ENCODE measurements at regions not wholly inside any gene's neighbourhood (a gene's known extent, or its start where the extent isn't known, plus 50 kb on each side); places are given as distances from the start of the nearest gene placed in this dataset.
A peak's percentile ranks its signal among the peaks of the same experiment; 100 is the strongest.

DNA sequence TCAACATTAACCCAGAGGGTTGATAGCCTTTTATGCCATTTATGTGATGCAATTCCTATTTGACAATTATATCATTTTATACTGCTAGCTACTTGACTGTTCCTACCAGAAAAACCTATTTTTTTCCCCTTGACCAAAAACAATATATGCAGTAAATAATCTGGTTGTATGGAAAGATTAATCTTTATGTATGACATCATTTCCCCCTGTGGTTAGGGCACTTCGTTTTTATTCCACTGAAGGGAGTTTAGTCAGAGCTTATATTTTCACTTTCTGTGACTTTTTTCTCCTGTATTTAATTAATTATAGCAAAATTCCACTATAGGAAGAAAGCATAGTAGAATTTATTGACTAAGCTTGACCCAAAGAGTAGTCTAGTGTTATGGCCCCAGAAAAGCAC is 107.6 kb downstream of the HAUS1 start:
- Mint-ChIP-seq H3K9me3 (ENCODE audit: low read depth) (no peaks in the 10 kb centered on the region), H3K4me1 (ENCODE audit: low read depth) (no peaks in the 10 kb centered on the region), H3K27ac (no peak overlapping the region), H3K27me3 (no peaks in the 10 kb centered on the region), H3K36me3 (ENCODE audit: insufficient read depth) (peaks cover 4% of the 10 kb centered on the region), H3K4me3 (ENCODE audit: low read depth) (no peak overlapping the region)
- no peak for DNase-seq (ENCODE audit: low spot score, unreplicated experiment)
- TF ChIP-seq, protein P1, sequence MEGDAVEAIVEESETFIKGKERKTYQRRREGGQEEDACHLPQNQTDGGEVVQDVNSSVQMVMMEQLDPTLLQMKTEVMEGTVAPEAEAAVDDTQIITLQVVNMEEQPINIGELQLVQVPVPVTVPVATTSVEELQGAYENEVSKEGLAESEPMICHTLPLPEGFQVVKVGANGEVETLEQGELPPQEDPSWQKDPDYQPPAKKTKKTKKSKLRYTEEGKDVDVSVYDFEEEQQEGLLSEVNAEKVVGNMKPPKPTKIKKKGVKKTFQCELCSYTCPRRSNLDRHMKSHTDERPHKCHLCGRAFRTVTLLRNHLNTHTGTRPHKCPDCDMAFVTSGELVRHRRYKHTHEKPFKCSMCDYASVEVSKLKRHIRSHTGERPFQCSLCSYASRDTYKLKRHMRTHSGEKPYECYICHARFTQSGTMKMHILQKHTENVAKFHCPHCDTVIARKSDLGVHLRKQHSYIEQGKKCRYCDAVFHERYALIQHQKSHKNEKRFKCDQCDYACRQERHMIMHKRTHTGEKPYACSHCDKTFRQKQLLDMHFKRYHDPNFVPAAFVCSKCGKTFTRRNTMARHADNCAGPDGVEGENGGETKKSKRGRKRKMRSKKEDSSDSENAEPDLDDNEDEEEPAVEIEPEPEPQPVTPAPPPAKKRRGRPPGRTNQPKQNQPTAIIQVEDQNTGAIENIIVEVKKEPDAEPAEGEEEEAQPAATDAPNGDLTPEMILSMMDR (IDR thresholded peaks at IDR 0.05; ENCODE audit: unreplicated experiment): no peak

GRCh38 chr18:46212398-46212797 is 108.2 kb downstream of the HAUS1 start:
- Mint-ChIP-seq H3K27me3 (no peaks in the 10 kb centered on the region), H3K4me1 (ENCODE audit: low read depth) (no peaks in the 10 kb centered on the region), H3K27ac (no peak overlapping the region), H3K4me3 (ENCODE audit: low read depth) (no peak overlapping the region), H3K36me3 (ENCODE audit: insufficient read depth) (peaks cover 4% of the 10 kb centered on the region), H3K9me3 (ENCODE audit: low read depth) (no peaks in the 10 kb centered on the region)
- no peak for DNase-seq (ENCODE audit: low spot score, unreplicated experiment)
- TF ChIP-seq, protein P1 (IDR thresholded peaks at IDR 0.05; ENCODE audit: unreplicated experiment): no peak

DNA sequence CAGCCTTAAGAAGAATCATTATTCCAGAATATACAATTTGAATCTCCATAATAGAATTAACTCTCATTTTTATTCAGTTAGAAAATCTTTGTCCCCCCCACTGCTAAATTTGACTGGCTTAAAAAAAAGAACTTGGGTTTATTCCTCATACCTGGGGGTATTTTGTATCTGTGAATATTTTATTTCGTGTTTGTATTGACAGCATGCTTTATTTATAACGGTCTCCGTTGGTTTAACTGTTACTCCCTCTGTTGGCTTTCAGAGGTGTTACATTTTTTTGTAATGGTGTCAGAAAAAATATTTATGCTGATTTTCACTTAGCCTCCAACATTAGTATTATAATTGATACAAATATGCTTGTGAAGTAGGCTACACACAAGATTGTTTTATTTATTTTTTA is 109.1 kb downstream of the HAUS1 start:
- no peak for DNase-seq (ENCODE audit: low spot score, unreplicated experiment)
- Mint-ChIP-seq H3K27ac (no peak overlapping the region), H3K36me3 (ENCODE audit: insufficient read depth) (peaks cover 6% of the 10 kb centered on the region), H3K9me3 (ENCODE audit: low read depth) (no peaks in the 10 kb centered on the region), H3K4me1 (ENCODE audit: low read depth) (no peaks in the 10 kb centered on the region), H3K4me3 (ENCODE audit: low read depth) (no peak overlapping the region), H3K27me3 (no peaks in the 10 kb centered on the region)
- TF ChIP-seq, protein P1 (IDR thresholded peaks at IDR 0.05; ENCODE audit: unreplicated experiment): peak; percentile 54

DNA sequence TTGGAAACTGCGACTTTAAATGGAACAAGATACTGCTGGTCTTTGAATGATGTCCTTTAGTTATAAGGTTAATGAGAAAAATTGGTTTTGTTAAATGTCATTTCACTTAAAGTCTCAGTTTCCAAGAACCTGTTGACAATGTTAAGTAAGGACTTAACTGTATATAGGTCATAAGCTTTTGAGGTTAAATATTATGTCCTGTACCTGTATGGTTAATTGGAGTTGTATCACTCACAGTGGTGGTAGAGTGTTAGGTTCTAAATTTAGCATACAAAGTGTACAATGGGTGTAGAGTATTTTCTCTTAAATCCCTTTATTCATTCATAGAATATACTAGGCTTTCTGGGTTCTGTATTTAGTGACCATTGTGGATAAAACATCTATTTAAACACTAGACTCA is 110.2 kb downstream of the HAUS1 start:
- no peak for DNase-seq (ENCODE audit: low spot score, unreplicated experiment)
- no peaks in the 10 kb centered on the region for H3K27me3 Mint-ChIP-seq
- H3K4me3 Mint-ChIP-seq (ENCODE audit: low read depth): no peak overlapping the region
- H3K27ac Mint-ChIP-seq: no peak overlapping the region
- H3K36me3 Mint-ChIP-seq (ENCODE audit: insufficient read depth): peaks cover 9% of the 10 kb centered on the region
- TF ChIP-seq, protein P1 (IDR thresholded peaks at IDR 0.05; ENCODE audit: unreplicated experiment): no peak
- no peaks in the 10 kb centered on the region for H3K4me1 Mint-ChIP-seq (ENCODE audit: low read depth)
- H3K9me3 Mint-ChIP-seq (ENCODE audit: low read depth): no peaks in the 10 kb centered on the region

DNA sequence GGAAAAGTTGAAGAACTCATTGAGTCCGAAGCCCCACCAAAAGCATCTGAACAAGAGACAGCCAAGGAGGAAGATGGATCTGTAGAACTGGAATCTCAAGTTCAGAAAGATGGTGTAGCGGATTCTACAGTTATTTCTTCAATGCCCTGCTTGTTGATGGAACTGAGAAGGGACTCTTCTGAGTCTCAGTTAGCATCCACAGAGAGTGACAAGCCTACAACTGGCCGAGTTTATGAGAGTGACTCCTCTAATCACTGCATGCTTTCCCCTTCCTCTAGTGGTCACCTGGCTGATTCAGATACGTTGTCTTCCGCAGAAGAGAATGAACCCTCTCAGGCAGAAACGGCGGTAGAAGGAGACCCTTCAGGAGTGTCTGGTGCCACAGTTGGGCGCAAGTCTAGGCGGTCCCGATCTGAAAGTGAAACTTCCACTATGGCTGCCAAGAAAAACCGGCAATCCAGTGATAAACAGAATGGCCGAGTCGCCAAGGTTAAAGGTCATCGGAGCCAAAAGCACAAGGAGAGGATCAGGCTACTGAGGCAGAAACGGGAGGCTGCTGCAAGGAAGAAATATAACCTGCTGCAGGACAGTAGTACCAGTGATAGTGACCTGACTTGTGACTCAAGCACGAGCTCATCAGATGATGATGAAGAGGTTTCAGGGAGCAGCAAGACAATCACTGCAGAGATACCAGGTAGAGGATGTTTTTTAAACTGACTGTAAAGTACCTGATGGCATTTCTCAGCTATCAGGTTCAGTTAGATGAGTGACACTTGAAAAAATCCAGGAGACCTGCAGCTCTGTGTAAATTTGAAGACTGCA is 111.9 kb downstream of the HAUS1 start:
- Mint-ChIP-seq H3K36me3 (ENCODE audit: insufficient read depth) (peaks cover 8% of the 10 kb centered on the region), H3K27me3 (no peaks in the 10 kb centered on the region), H3K27ac (no peak overlapping the region), H3K4me3 (ENCODE audit: low read depth) (no peak overlapping the region), H3K9me3 (ENCODE audit: low read depth) (no peaks in the 10 kb centered on the region), H3K4me1 (ENCODE audit: low read depth) (no peaks in the 10 kb centered on the region)
- DNase-seq (ENCODE audit: low spot score, unreplicated experiment): no peak
- TF ChIP-seq, protein P1 (IDR thresholded peaks at IDR 0.05; ENCODE audit: unreplicated experiment): no peak

Data from progenitor cell of endocrine pancreas (in vitro differentiated cells).